ENCODE measurements at regions not wholly inside any gene's neighbourhood (a gene's known extent, or its start where the extent isn't known, plus 50 kb on each side); places are given as distances from the start of the nearest gene placed in this dataset.
"Not testable (repeated sequence)": the region's sequence is repeated elsewhere in the genome, so short reads cannot be mapped to it uniquely, and the experiment has no call there.

DNA sequence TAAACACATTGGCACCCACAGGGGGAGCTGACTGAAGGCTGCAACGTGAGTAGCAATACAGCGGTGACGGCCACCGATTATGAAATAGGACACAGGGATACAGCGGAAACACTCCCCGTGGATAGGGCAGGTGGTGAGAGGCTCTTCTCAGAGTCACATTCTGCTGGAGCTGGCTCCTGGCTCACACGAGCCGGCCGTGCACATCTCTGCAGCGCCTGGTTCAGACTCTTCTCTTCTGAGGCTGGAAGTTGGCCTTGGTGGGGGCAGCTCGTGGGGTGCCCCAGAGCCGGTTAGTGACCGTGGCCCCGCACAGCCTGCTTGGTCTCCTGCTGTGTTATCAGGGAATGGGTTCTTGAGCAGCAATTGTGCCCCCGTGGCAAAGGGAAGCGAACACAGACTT, 61.3 kb upstream of the EN2 start:
- Histone ChIP-seq H3K36me3 (ENCODE audit: control insufficient read depth, insufficient read depth, low read length) (no peaks in the 10 kb centered on the region), H3K79me2 (ENCODE audit: control insufficient read depth, insufficient read depth, low read length) (no peaks in the 10 kb centered on the region), H3K4me2 (ENCODE audit: extremely low read depth, insufficient read depth, low read length) (no peak overlapping the region), H3K9me3 (ENCODE audit: control insufficient read depth, insufficient read depth, low read depth, low read length) (no peaks in the 10 kb centered on the region), H2AFZ (ENCODE audit: low read length) (no peak overlapping the region), H3K27ac (ENCODE audit: insufficient read depth, low read length) (no peak overlapping the region), H4K20me1 (ENCODE audit: control insufficient read depth, extremely low read depth, insufficient read depth, low read length) (no peaks in the 10 kb centered on the region), H3K4me1 (ENCODE audit: control insufficient read depth, extremely low read depth, insufficient read depth, low read length) (no peaks in the 10 kb centered on the region), H3K9ac (ENCODE audit: insufficient read depth, low read length) (no peak overlapping the region), H3K27me3 (ENCODE audit: control insufficient read depth, insufficient read depth, low read length) (no peaks in the 10 kb centered on the region), H3K4me3 (replicated peaks in 1 of 4; ENCODE audit: control extremely low read depth in 1 of 4, insufficient read depth in 1 of 4, low read depth in 3 of 4, low read length in 4 of 4) (no peak overlapping the region)
- DNase-seq (ENCODE audit: low read depth in 2 of 2) = no peak
- TF ChIP-seq, protein P1, sequence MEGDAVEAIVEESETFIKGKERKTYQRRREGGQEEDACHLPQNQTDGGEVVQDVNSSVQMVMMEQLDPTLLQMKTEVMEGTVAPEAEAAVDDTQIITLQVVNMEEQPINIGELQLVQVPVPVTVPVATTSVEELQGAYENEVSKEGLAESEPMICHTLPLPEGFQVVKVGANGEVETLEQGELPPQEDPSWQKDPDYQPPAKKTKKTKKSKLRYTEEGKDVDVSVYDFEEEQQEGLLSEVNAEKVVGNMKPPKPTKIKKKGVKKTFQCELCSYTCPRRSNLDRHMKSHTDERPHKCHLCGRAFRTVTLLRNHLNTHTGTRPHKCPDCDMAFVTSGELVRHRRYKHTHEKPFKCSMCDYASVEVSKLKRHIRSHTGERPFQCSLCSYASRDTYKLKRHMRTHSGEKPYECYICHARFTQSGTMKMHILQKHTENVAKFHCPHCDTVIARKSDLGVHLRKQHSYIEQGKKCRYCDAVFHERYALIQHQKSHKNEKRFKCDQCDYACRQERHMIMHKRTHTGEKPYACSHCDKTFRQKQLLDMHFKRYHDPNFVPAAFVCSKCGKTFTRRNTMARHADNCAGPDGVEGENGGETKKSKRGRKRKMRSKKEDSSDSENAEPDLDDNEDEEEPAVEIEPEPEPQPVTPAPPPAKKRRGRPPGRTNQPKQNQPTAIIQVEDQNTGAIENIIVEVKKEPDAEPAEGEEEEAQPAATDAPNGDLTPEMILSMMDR (conservative IDR thresholded peaks at IDR 0.05 in 1 of 2, IDR thresholded peaks at IDR 0.05 in 1 of 2; ENCODE audit: low read depth in 1 of 2, low read length in 2 of 2) = no peak
- no peak for TF ChIP-seq EZH2 (IDR thresholded peaks at IDR 0.05; ENCODE audit: low read length, missing control alignments)

DNA sequence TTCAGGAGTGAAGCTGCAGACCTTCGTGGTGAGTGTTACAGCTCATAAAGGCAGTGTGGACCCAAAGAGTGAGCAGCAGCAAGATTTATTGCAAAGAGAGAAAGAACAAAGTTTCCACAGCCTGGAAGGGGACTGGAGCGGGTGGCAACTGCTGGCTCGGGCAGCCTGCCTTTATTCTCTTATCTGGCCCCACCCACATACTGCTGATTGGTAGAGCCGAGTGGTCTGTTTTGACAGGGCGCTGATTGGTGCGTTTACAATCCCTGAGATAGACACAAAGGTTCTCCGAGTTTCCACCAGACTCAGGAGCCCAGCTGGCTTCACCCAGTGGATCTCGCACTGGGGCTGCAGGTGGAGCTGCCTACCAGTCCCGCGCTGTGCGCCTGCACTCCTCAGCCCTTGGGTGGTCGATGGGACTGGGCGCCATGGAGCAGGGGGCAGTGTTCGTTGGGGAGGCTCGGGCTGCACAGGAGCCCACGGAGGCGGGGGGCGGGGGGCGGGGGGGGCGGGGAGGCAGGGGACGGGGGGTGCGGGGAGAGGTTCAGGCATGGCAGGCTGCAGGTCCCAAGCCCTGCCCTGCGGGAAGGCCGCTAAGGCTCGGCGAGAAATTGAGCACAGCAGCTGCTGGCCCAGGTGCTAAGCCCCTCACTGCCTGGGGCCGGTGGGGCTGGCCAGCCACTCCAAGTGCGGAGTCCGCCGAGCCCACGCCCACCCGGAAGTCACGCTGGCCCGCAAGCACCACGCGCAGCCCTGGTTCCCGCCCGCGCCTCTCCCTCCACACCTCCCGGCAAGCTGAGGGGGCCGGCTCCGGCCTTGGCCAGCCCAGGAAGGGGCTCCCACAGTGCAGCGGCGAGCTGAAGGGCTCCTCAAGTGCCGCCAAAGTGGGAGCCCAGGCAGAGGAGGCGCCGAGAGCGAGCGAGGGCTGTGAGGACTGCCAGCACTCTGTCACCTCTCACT, 59.9 kb upstream of the EN2 start:
- not testable (repeated sequence) for H3K36me3 ChIP-seq (ENCODE audit: control insufficient read depth, insufficient read depth, low read length); DNase-seq (ENCODE audit: low read depth in 2 of 2); H3K27ac ChIP-seq (ENCODE audit: insufficient read depth, low read length)

DNA sequence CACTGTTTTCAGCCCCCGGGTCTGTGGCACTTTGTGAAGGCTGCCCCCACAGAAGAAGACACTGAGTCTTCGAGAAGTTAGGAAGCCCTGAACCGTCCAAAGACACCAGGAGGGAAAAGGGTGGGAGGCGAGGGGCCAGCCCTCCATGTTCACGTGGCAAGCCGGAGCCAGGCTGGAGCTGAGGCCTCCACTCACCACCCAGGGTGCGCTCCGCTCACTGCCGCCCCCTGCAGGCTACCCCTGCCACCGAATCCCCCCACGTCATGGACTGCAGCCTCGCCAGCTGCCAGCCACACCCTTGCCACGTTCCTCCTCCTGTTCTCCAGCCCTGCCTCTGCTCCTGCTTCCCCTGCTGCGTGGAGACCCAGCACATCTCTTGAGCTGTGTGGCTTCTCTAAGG, 59.0 kb upstream of the EN2 start:
- TF ChIP-seq, protein P1 (conservative IDR thresholded peaks at IDR 0.05 in 1 of 2, IDR thresholded peaks at IDR 0.05 in 1 of 2; ENCODE audit: low read depth in 1 of 2, low read length in 2 of 2) = no peak
- no peak for TF ChIP-seq EZH2 (IDR thresholded peaks at IDR 0.05; ENCODE audit: low read length, missing control alignments)
- H3K27me3 ChIP-seq (ENCODE audit: control insufficient read depth, insufficient read depth, low read length) = no peaks in the 10 kb centered on the region
- no peaks in the 10 kb centered on the region for H3K4me1 ChIP-seq (ENCODE audit: control insufficient read depth, extremely low read depth, insufficient read depth, low read length)
- H3K9ac ChIP-seq (ENCODE audit: insufficient read depth, low read length) = no peak overlapping the region
- H3K4me3 ChIP-seq (replicated peaks in 1 of 4; ENCODE audit: control extremely low read depth in 1 of 4, insufficient read depth in 1 of 4, low read depth in 3 of 4, low read length in 4 of 4) = no peak overlapping the region
- no peaks in the 10 kb centered on the region for H4K20me1 ChIP-seq (ENCODE audit: control insufficient read depth, extremely low read depth, insufficient read depth, low read length)
- DNase-seq (ENCODE audit: low read depth in 2 of 2) = no peak
- no peak overlapping the region for H2AFZ ChIP-seq (ENCODE audit: low read length)
- H3K9me3 ChIP-seq (ENCODE audit: control insufficient read depth, insufficient read depth, low read depth, low read length) = no peaks in the 10 kb centered on the region
- no peak overlapping the region for H3K27ac ChIP-seq (ENCODE audit: insufficient read depth, low read length)
- no peaks in the 10 kb centered on the region for H3K36me3 ChIP-seq (ENCODE audit: control insufficient read depth, insufficient read depth, low read length)
- H3K4me2 ChIP-seq (ENCODE audit: extremely low read depth, insufficient read depth, low read length) = no peak overlapping the region
- H3K79me2 ChIP-seq (ENCODE audit: control insufficient read depth, insufficient read depth, low read length) = no peaks in the 10 kb centered on the region

More for the DNA sequence above, 59.9 kb upstream of the EN2 start:
- not testable (repeated sequence) for H3K9ac ChIP-seq (ENCODE audit: insufficient read depth, low read length); H3K27me3 ChIP-seq (ENCODE audit: control insufficient read depth, insufficient read depth, low read length); H3K9me3 ChIP-seq (ENCODE audit: control insufficient read depth, insufficient read depth, low read depth, low read length); H2AFZ ChIP-seq (ENCODE audit: low read length); H3K4me2 ChIP-seq (ENCODE audit: extremely low read depth, insufficient read depth, low read length); H3K4me1 ChIP-seq (ENCODE audit: control insufficient read depth, extremely low read depth, insufficient read depth, low read length); H4K20me1 ChIP-seq (ENCODE audit: control insufficient read depth, extremely low read depth, insufficient read depth, low read length); H3K4me3 ChIP-seq (replicated peaks in 1 of 4; ENCODE audit: control extremely low read depth in 1 of 4, insufficient read depth in 1 of 4, low read depth in 3 of 4, low read length in 4 of 4); H3K79me2 ChIP-seq (ENCODE audit: control insufficient read depth, insufficient read depth, low read length)

All from fibroblast of lung (primary cell).